Fibroblast of skin of abdomen (primary cell): ENCODE measurements at regions not wholly inside any gene's neighbourhood (a gene's known extent, or its start where the extent isn't known, plus 50 kb on each side); places are given as distances from the start of the nearest gene placed in this dataset.
"Not testable (repeated sequence)": the region's sequence is repeated elsewhere in the genome, so short reads cannot be mapped to it uniquely, and the experiment has no call there.

Experiments
- DNase-seq: peaks from one replicate; pipeline ENCODE4 v3.0.0-alpha.2; 2013

DNA sequence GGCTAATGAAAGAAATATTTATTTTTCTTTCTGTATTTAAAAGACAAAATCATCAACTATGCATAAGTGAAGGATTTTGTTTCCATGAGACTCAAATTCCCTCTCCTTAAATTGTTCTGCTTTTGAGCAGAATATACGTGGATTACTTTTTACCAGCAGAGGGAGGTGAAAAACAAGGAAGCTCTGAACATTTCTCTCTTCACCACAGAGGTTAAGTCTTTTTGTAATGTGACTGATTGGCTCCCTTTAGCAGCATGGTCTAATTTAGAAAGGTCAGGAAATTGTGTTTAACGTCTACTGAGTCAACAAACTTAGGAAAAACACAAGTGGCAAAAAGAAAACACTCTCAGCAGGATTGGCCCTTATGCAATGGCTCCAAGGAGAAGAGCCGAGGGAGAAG lies 55.1 kb upstream of the F9 start:
- no peak for DNase-seq

GRCh38 chrX:139461945-139462344 lies 68.6 kb upstream of the F9 start:
- not testable (repeated sequence) for DNase-seq

DNA sequence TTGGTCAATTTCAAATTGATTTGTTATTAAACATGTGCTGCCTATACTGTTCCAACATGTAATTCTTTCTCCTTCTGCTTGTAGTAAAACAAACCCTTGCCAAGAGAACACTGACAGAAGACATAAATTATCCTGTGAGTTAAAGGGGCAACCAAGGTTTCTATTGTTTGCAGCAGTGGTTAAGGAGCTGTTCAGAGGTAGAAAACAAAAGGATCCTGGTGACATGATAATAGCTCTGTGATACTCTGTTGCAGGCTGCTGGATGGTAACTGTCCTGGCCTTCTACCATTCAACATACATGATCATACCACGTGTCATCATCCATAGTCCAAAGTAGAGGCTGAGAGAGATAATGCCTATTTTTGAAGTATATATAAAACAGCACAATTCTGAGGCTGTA lies 75.8 kb upstream of the F9 start:
- no peak for DNase-seq

DNA sequence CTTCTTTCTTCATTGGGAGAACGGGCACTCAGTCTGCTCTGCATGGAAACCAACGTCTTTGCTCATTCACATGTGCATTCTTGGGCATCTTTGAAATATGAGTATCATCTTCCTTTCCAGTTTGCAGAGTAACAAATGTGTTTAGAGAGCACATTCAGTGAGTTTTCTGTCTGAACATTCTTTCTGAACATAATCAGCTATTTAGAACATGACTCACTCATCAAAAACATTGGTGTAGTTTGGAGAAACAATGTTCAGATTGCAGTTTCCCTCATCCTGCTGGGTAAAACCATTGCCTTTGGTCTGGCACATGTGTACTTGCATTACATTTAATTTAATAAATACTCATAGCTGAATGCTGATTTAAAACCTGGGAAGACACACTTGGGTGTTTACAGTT lies 81.5 kb upstream of the F9 start:
- no peak for DNase-seq

GRCh38 chrX:139446832-139447231 lies 83.7 kb upstream of the F9 start:
- no peak for DNase-seq

DNA sequence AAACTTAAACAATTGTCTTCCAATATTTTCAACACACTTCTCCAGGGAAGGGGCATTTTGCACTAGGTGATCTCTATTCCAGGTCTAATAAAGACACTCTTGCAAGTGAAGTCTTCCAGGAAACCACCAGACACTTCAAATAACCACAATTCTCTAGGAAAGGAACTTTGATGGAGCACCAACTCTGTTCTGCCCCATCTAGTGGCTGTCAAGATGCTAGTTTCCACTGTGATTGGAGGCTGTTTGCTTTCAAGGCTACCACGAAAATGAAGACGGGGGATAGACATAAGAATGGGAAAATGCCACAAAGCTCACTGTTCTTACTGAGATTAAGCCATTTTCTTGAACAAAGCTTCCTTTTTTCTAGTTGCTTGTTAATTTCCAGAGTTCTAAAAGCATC lies 100.6 kb upstream of the F9 start:
- DNase-seq, result no peak

GRCh38 chrX:139423186-139423585 lies 107.4 kb upstream of the F9 start:
- no peak for DNase-seq

DNA sequence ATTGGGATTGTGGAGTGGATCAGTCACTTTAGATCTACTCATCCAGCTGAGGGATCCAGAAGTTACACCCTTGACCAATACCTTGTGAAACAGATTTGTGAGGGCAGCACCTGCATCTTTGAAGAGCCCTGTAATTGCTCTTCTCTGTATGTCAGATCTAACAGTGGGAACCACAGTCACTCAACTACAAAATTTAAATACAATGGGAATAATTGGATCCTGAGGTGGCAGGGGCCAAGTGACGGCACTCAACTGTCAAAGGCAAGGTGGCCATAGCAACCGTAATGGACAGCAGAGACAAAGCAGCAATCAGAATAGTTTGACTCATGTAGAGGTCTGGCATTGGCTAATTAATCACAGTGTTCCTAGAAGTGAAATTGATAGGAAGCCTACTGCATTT lies 132.3 kb upstream of the F9 start:
- DNase-seq, result not testable (repeated sequence)

GRCh38 chrX:139388254-139388653 lies 142.3 kb upstream of the F9 start:
- no peak for DNase-seq

GRCh38 chrX:139382529-139382928 lies 148.0 kb upstream of the F9 start:
- DNase-seq, result no peak

GRCh38 chrX:139376547-139376946 lies 154.0 kb upstream of the F9 start:
- not testable (repeated sequence) for DNase-seq

DNA sequence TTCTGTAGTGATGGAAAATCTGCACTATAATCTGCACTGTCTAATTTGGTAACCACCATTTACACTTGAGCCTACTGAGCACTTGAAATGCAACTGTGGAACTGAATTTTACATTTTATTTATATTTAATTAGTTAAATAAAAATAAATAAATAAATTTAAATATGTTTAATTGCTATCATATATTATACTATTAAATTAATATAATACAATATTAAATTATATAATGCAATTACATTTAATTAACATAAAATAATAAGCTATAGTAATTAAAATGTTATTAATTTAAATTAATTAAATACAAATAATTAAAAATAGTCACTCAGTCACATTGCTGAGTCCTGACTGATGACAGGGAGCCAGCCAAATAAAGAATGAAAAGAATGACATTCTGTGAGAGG lies 170.2 kb upstream of the F9 start:
- DNase-seq, result no peak

DNA sequence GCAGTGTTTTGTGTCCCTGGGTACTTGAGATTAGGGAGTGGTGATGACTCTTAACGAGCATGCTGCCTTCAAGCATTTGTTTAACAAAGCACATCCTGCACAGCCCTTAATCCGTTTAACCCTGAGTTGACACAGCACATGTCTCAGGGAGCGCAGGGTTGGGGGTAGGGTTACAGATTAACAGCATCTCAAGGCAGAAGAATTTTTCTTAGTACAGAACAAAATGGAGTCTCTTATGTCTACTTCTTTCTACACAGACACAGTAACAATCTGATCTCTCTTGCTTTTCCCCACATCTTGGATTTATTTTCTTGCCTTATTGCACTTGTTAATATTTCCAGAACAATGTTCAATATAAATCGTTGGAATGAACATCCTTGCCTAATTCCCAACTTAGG lies 187.9 kb upstream of the F9 start:
- DNase-seq, result not testable (repeated sequence)

GRCh38 chrX:139341855-139342593 lies 188.5 kb upstream of the F9 start:
- DNase-seq, result not testable (repeated sequence)

GRCh38 chrX:139332441-139332840 lies 198.1 kb upstream of the F9 start:
- DNase-seq, result no peak

- DNase-seq, result no peak
Observed at GRCh38 chrX:139327355-139327754, 203.2 kb upstream of the F9 start.

DNA sequence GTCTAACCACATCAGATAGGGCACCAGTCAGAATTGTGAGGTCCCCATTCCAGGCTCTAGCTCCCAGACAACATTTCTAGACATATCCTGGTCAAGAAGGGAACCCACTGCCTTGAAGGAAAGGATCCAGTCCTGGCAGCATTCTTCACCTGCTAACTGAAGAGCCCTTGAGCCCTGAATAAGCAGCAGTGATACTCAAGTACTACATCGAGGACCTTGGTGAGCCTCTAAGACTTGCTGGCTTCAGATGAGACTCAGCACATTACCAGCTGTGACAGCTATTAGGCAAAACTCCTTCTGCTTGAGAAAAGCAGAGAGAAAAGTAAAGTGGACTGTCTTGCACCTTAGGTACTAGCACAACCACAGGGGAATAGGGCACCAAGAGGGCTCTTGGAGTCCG lies 205.8 kb upstream of the F9 start:
- no peak for DNase-seq

DNA sequence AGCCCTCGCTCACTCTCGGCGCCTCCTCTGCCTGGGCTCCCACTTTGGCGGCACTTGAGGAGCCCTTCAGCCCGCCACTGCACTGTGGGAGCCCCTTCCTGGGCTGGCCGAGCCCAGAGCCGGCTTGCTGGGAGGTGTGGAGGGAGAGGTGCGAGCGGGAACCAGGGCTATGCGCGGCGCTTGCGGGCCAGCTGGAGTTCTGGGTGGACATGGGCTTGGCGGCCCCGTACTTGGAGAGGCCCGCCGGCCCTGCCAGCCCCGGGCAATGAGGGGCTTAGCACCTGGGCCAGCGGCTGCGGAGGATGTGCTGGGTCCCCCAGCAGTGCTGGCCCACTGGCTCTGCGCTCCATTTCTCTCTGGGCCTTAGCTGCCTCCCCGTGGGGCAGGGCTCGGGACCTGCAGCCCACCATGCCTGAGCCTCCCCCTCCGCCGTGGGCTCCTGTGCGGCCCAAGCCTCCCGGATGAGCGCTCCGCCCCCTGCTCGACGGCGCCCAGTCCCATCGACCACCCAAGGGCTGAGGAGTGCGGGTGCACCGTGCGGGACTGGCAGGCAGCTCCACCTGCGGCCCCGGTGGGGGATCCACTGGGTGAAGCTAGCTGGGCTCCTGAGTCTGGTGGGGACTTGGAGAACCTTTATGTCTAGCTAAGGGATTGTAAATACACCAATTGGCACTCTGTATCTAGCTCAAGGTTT lies 209.7 kb upstream of the F9 start:
- DNase-seq, result not testable (repeated sequence)

DNA sequence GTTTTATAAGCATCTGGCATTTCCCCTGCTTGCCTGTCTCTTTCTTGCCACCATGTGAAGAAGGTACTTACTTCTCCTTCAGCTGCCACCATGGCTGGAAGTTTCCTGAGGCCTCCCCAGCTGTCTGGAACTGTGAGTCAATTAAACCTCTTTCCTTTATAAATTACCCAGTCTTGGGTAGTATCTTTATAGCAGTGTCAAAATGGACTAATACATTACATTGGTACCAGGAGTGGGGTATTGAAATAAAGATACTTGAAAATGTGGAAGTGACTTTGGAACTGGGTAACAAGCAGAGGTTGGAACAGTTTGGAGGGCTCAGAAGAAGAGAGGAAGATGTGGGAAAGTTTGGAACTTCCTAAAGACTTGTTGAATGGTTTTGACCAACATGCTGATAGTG lies 223.9 kb upstream of the F9 start:
- DNase-seq, result not testable (repeated sequence)

DNA sequence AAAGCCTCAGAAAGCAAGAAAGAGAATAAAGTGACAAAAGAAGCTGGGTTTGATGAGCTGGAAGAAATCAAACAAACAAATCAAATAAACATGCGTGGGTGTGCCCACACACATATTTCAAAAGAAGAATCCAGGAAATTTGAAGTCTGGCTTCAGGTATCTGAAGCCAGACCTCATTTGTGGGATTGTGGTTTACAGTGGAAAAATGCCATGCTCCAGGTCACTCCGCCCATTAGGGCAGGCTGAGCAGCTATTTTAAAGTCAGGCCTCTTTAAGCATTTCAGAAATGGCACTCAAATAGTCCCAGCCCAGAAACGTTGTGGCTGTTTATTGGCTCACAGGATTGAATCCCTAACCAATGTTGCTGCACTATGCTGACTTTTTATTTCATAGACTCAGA lies 226.1 kb upstream of the F9 start:
- no peak for DNase-seq

- DNase-seq, result no peak
Observed at GRCh38 chrX:139299309-139299708, 231.2 kb upstream of the F9 start.

- no peak for DNase-seq
Observed at GRCh38 chrX:139298437-139298836, 232.1 kb upstream of the F9 start.

- DNase-seq, result no peak
Observed at GRCh38 chrX:139297638-139298037, 232.9 kb upstream of the F9 start.

DNA sequence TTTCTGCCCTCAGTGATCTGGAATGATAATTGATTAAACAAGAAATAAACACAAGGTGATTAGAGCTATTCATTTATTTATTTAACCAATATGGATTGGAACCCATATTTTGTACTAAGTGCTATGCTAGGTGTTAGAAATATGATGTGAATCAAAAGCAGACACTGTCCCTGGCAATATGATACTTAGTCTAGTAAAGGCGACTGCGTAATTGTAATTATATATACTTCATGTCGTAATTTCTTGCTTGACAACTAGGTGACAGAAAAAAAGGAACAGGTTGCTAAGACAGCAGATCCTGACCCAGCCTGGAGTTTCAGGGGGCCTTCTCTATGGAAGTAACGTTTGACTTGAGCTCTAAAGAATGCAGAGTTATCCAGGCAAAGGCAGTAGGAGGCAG lies 236.5 kb upstream of the F9 start:
- DNase-seq, result no peak

DNA sequence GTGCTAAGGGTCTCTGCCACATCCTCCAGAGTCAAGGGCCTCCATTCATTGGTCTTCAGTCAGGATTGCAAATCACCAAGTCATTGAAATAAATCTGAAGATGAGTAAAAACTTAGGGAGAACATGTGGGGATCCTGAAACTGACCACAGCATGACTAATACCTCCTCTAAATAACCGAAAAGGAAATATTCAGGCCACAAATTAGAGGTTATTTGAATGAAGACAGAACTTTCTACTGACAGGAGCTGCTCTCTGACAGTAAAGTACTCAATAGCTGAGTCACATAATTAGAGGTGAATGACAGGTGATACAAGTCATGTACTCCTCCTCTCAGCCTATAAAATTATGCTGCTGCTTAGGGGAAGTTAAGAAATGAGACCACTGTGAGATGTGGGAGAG lies 240.2 kb upstream of the F9 start:
- DNase-seq, result peak; percentile 0
